NCI-H226 (cell line): ENCODE measurements at regions not wholly inside any gene's neighbourhood (a gene's known extent, or its start where the extent isn't known, plus 50 kb on each side); places are given as distances from the start of the nearest gene placed in this dataset.

Source experiments
- DNase-seq: peaks from one replicate; pipeline ENCODE4 v3.0.0-alpha.2; 2015

DNA sequence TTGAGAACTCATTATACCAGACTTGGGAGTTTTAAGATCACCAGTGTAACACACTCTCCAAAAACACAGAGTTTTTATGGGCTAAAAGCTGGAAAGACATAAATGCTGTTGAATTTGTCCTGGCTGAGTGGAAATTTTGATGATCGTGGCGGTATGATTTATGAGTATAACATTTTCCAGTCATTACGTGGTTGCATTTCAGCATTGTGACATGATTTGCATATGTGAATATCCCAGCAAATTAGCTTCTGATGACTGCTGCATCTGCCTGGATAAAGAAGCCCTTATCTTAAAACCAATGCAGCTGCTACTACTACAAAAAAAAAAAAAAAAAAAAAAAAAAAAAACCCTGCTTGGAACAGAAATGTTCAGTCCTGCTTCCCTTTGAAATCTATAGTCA is 850.9 kb downstream of the TFAP2A start:
- DNase-seq = no peak

DNA sequence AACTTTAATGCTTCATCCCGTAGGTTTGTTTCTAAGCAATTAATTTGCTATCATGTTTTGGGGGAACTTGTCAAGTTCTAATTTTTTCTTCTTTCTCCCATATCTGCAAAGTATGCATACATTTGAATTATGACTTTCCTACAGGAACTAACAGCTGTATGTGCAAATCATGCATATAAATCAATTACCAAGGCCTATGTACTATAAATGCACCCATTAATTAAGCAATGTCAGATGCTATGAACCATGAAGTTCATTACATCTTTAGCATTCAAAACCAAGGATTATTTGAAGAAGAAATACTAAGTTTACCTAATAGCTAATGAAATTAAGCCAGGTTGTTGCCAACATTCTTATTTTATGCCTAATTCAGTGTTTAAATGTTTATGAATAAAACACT is 851.3 kb downstream of the TFAP2A start:
- DNase-seq = no peak

- DNase-seq = no peak
These were observed 860.1 kb downstream of the TFAP2A start for GRCh38 chr6:9554806-9555205.

- DNase-seq = no peak
These were observed 860.6 kb downstream of the TFAP2A start for GRCh38 chr6:9554323-9554722.

DNA sequence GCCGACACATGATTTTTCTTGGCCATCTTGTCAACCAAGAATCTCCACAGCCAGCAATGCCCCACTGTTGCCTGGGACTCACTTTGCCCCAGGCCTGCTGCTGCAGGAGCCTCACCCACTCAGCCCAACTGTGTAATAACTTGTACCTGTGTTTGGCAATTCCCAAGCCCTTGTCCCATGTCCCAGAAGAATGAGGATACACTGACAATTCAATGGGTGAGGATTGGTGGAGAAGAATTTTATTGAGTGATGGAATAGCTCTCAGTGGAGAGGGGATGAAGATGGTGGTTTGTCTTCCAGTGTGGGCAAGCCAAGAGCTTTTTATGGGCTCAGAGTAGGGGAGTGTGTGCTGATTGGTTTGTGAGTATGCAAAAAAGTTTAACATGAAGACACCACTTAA is 861.9 kb downstream of the TFAP2A start:
- DNase-seq = no peak

DNA sequence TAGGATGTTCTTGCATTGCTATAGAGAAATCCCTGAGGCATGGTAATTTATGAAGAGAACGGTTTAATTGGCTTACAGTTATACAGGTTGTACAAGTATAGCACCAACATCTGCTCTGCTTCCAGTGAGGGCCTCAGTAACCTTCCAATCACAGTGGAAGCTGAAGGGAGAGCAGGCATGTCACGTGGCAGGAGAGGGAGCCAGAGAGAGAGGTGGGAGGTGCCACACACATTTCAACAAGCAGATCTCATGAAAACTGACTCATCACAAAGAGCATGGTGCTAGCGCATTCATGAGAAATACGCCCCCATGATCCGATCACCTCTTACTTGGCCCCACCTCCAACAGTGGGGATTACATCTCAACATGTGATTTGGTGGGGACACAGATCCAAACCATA is 871.2 kb downstream of the TFAP2A start:
- DNase-seq = no peak

GRCh38 chr6:9540534-9541126 is 874.2 kb downstream of the TFAP2A start:
- peak; percentile 44 for DNase-seq

GRCh38 chr6:9540126-9540525 is 874.7 kb downstream of the TFAP2A start:
- DNase-seq = no peak

DNA sequence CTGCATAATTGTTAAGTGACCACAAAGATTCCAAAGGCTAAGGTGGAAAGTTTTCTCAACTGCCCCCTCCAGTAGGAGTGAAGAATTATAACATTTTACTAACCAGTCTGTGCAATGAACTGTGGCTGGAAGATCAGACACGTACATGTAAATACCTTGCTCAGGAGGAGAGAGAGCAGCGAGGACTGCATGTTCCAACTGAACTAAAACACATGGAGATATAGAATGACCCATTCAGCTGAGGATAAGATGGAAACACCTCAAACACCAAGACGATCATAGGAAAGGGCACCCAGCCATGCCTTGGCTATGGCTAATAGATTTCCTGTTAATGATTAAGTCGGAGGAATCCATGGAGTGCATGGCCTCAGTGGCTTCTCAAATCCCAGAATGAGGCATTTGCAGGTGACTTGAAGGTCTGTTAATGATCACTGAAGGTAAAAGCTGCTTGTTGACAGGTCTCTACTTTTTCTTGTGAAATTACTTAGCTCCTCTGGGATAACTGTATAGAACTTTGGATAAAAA is 875.6 kb downstream of the TFAP2A start:
- DNase-seq = no peak

DNA sequence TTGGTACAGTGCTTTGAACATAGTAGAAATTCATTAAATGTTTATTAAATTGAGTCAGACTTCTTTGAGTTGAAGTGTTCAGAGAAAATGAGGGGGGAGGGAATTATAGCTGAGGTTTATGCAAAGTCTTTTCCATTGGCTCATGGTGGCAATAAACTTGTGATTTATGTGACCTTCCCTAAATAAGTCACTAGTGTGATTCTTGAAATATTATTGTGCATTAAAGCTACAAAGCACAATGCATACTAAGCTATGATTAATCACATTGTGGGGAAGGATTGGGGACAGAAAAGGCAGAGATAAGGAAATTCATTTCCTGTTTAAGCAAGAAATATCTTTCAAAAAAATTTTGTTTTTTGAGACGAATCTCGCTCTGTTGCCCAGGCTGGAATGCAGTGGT is 877.5 kb downstream of the TFAP2A start:
- DNase-seq = peak; percentile 47

GRCh38 chr6:9535106-9535505 is 879.8 kb downstream of the TFAP2A start:
- no peak for DNase-seq

DNA sequence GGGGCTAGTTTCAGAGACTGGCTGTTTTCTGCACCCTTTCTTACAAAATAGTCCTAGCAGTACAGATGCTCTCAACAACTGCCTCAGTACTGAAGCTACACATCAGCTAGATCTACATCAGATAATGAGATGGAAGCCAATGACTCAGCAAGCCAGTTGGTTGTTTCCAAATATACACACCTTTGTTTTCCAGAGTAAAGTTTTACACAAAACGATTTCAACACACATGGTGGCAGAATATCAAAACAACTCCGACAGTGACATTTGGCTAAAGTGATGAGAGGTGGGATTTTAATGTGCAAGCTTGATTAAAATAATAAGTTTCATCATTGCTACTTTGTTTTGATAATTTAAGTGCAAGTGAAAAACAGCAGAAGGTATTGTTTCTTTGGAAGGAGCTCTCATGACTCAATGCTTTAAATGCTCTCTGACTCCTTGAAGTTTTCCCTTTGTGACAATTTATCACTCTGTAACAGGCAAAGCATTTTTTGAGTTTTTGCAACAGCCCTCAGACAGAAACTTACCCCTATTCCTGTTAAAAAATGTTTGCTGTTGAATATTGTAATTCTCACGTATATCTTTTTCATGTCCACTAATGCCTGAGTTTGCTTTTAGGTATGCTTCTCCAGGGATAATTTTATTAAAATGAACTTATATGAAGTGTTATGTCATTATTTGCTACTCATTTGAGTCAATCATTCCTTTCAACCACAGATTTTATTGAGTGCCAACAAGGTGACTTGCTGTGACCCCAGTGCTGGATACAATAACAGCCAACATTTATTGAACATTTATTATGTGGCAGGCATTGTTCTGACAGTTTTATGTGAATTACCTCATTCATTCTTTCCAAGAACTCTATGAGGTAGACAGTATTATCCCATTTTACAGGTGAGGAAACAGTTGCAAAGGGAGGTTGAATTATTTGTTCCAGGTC is 882.0 kb downstream of the TFAP2A start:
- DNase-seq = no peak

DNA sequence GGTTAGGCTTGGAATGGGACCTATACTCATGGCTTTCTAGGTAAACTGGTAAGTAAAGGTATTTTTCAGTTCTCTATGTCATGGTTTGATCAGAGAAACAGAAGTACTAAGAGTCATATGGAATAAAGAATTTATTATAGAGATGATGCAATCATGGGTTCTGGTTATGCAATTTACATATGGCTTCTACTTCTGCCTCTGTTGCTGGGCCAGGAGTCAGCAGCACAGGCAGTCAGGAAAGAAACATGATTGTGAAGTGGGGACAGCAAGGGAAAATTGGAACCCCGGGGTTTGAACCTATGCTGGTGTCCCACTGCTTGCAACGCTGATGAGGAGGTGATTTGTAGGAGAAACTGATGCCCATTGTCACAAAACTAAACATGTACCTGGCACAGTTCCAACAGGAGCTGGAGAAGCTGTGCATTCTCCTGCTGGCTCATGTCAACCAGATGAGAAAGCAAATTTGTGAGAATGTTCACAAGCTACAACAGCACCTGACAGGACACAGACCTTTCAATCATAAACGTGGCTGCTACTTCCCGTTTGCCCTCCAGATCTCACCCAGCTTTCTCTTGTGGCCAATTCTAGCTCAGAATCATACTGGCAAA is 887.1 kb downstream of the TFAP2A start:
- no peak for DNase-seq

- DNase-seq = peak; percentile 91
These were observed 891.4 kb downstream of the TFAP2A start for GRCh38 chr6:9523462-9523861.

DNA sequence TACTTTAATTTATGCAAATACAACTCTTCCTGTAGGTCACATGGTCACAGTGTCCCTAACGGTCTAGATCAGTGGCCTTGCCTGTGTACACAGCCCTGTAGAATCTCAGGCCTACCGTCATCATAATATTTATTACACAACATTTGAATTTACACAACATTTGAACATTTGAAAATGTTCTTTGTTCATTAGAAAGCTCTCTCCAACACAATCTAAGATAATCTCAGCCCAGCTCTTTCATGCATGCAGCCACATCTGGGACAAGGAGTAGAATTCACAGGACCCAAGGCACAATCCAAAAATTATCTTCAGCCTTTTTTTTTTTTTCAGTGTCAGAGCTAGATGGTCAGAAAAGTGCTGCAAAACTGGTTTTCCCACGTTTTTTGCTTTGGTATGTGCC is 892.8 kb downstream of the TFAP2A start:
- no peak for DNase-seq

DNA sequence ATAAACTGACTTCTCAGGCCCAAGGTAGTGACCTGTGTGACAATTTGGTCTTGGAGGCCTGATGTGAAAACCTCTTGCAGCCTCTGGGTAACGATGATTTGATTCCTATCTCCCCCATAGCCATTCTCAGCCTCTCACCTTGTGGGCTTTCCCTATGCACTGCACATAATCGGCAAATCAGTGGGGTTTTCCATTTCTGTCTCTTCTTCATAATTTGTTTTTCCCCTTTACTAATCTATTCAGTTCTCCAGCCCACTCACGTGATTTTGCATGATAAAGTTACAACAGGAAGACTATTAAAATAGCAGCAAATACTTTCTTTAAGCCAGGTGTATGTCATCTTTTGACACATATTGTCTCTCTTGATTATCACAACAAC is 893.7 kb downstream of the TFAP2A start:
- no peak for DNase-seq

DNA sequence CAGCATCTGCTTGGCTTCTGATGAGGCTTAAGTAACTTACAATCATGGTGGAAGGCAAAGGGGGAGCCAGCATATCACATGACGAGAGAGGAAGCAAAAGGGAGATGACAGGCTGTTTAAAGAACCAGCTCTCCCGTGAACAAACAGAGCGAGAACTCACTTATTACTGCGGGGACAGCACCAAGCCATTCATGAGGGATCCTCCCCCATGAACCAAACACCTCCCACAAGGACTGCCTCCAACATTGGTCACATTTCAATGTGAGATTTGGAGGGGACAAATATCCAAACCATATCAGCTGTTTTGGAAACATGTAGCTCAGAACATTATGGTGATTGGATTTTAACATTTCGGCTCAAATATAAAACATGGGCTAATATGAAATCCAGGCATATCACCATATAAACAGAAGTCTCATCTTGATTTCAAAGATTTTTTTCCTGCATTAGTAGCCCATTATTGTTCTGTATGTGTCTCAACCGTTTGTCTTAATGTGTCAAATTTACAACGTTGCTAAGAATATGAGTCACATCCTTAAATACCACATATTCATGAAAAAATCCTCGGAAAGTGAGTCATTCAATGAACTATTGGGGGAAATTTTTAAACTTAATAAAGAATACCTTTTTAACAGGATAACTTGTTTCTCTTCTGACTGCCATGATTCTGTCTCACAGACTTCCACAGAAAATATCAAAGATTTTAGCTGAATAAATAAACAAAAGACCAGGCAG is 894.3 kb downstream of the TFAP2A start:
- peak; percentile 84 for DNase-seq

DNA sequence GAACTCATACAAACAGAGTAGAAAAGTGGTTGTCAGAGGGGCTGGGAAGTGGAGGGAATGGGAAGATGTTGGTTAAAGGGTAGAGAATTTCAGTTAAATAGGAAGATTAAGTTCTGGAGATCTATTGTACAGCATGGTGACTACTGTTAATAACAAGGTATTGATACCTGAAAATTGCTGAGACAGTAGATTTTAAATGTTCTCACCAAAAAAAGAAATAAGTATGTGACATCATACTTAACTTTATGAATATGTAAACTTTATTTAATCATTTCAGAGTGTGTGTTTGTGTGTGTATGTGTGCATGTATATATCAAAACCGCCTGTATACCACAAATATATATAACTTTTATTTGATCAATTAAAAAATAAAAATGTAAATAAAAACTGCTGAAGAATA is 896.4 kb downstream of the TFAP2A start:
- DNase-seq = no peak

GRCh38 chr6:9517806-9518205 is 897.1 kb downstream of the TFAP2A start:
- no peak for DNase-seq

DNA sequence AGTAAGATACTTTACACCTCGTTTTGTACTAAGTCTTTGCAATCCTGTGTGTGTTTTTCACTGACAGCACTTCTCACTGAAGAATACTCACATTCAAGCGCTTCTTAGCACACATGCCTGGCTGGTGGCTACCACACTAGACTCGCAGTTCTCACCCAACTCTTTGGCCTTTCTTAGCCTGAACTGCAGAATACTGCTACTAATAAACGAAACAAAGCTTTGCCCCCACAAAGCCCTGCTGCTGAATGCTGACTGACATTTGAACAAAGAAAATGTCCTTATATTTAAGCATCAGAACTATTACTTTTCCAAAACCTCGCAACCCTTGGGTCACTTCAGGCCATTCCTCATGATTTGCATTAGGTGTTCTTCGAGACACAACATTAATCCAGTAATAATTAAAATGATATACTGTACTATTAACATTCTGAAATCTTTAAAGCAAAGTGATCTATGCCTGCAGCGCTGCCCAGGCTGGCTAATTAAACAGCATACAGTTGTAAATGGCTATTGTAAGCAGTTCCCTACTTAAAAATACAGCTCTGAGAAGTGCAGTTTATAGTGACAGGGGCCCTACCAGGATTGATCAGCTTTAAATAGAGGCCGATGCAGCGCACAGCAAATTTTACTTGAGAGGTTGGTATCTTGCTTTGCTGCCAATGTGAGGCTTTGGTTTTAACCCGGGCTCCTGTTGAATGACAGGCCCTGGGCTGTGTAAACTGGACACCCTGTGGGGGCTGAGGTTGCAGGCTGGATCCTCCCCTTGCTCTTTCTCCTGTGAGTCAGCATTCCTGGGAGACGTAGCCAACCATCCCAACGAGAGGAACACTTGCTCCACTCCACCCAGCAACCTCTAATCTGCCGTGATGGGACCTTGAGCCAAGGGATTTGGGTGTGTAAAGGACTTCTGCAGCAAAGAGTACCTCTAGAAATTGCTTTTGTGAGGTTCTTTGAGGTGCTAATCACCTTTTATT is 899.0 kb downstream of the TFAP2A start:
- DNase-seq = peak; percentile 98

- no peak for DNase-seq
These were observed 900.7 kb downstream of the TFAP2A start for GRCh38 chr6:9514146-9514545.

GRCh38 chr6:9511157-9511556 is 903.7 kb downstream of the TFAP2A start:
- DNase-seq = no peak
